MM.1S (cell line): ENCODE measurements at regions not wholly inside any gene's neighbourhood (a gene's known extent, or its start where the extent isn't known, plus 50 kb on each side); places are given as distances from the start of the nearest gene placed in this dataset.

Experiments
- CTCF ChIP-seq: fragments of 300-600 bp; sonication (generic); IDR thresholded peaks from 2 replicates; pipeline ENCODE4 v1.5.1; 2016; ENCODE audit warnings: antibody characterized with exemption, low read length, mixed read lengths
- EZH2phosphoT487 ChIP-seq: fragments of 300-600 bp; sonication (generic); IDR thresholded peaks from 2 replicates; pipeline ENCODE4 v1.6.1; 2018; ENCODE audit warnings: antibody characterized with exemption, low read length

- no peak for TF ChIP-seq CTCF
- TF ChIP-seq EZH2phosphoT487: no peak
Measured at GRCh38 chr4:173591760-173592159, 61.7 kb upstream of the HAND2 start.
